GM12864 (cell line): ENCODE measurements at regions not wholly inside any gene's neighbourhood (a gene's known extent, or its start where the extent isn't known, plus 50 kb on each side); places are given as distances from the start of the nearest gene placed in this dataset.

Source experiments
- DNase-seq: peaks from one replicate; pipeline ENCODE4 v3.0.0-alpha.2; 2011; ENCODE audit warnings: low read depth
- H3K4me3 ChIP-seq: 2 replicates; pipeline ENCODE4 v1.5.1; 2011; ENCODE audit warnings: mild to moderate bottlenecking, low read depth, low read length, control low read depth
- CTCF ChIP-seq: IDR thresholded peaks from 2 replicates; pipeline ENCODE4 v1.5.1; 2011; ENCODE audit warnings: low read depth, mild to moderate bottlenecking, moderate library complexity, low read length, control low read depth, inconsistent platforms; ENCODE audit errors: missing control alignments

- no peak for TF ChIP-seq CTCF
- no peak overlapping the region for H3K4me3 ChIP-seq
Observed at GRCh38 chrX:39756086-39756883, 341.5 kb downstream of the BCOR start.

GRCh38 chrX:39757971-39758370, 339.8 kb downstream of the BCOR start:
- no peak for TF ChIP-seq CTCF
- H3K4me3 ChIP-seq = no peak overlapping the region
- DNase-seq = no peak

More at GRCh38 chrX:39756086-39756883, 341.5 kb downstream of the BCOR start:
- DNase-seq = no peak

- H3K4me3 ChIP-seq = no peak overlapping the region
- no peak for TF ChIP-seq CTCF
- no peak for DNase-seq
Observed at GRCh38 chrX:39758791-39759525, 338.8 kb downstream of the BCOR start.

- H3K4me3 ChIP-seq = no peak overlapping the region
- no peak for DNase-seq
- no peak for TF ChIP-seq CTCF
Observed at GRCh38 chrX:39759526-39760224, 338.1 kb downstream of the BCOR start.

- H3K4me3 ChIP-seq = no peak overlapping the region
- no peak for DNase-seq
- no peak for TF ChIP-seq CTCF
Observed at GRCh38 chrX:39760930-39761329, 336.8 kb downstream of the BCOR start.

- TF ChIP-seq CTCF = no peak
- no peak overlapping the region for H3K4me3 ChIP-seq
- DNase-seq = no peak
Observed at GRCh38 chrX:39762266-39762841, 335.4 kb downstream of the BCOR start.
